Embryonic facial prominence (tissue), 1 donor: ENCODE measurements at regions not wholly inside any gene's neighbourhood (a gene's known extent, or its start where the extent isn't known, plus 50 kb on each side); places are given as distances from the start of the nearest gene placed in this dataset.
"Not testable (repeated sequence)": the region's sequence is repeated elsewhere in the genome, so short reads cannot be mapped to it uniquely, and the experiment has no call there.

Experiments used
- DNase-seq: peaks from one replicate; pipeline ENCODE4 v3.0.0-alpha.2; 2016; ENCODE audit errors: extremely low spot score

GRCh38 chr6:48735846-48736245 lies 624.8 kb upstream of the PTCHD4 start:
- DNase-seq: no peak

- no peak for DNase-seq
Observed at GRCh38 chr6:48733581-48733980, 622.6 kb upstream of the PTCHD4 start.

GRCh38 chr6:48714699-48715098 lies 603.7 kb upstream of the PTCHD4 start:
- DNase-seq: no peak

GRCh38 chr6:48714250-48714649 lies 603.3 kb upstream of the PTCHD4 start:
- no peak for DNase-seq

- no peak for DNase-seq
Observed at GRCh38 chr6:48713612-48714011, 602.6 kb upstream of the PTCHD4 start.

- DNase-seq: no peak
Observed at GRCh38 chr6:48706310-48706709, 595.3 kb upstream of the PTCHD4 start.

GRCh38 chr6:48701572-48701971 lies 590.6 kb upstream of the PTCHD4 start:
- DNase-seq: no peak

- no peak for DNase-seq
Observed at GRCh38 chr6:48695872-48696271, 584.9 kb upstream of the PTCHD4 start.

GRCh38 chr6:48691420-48691819 lies 580.4 kb upstream of the PTCHD4 start:
- no peak for DNase-seq

- DNase-seq: no peak
Observed at GRCh38 chr6:48689498-48689897, 578.5 kb upstream of the PTCHD4 start.

- no peak for DNase-seq
Observed at GRCh38 chr6:48678390-48678789, 567.4 kb upstream of the PTCHD4 start.

GRCh38 chr6:48671505-48671904 lies 560.5 kb upstream of the PTCHD4 start:
- DNase-seq: no peak

GRCh38 chr6:48670546-48670945 lies 559.5 kb upstream of the PTCHD4 start:
- DNase-seq: no peak

GRCh38 chr6:48667797-48668196 lies 556.8 kb upstream of the PTCHD4 start:
- DNase-seq: no peak

GRCh38 chr6:48664826-48665225 lies 553.8 kb upstream of the PTCHD4 start:
- no peak for DNase-seq

GRCh38 chr6:48658915-48659314 lies 547.9 kb upstream of the PTCHD4 start:
- no peak for DNase-seq

GRCh38 chr6:48641544-48641943 lies 530.5 kb upstream of the PTCHD4 start:
- DNase-seq: no peak

GRCh38 chr6:48638796-48639195 lies 527.8 kb upstream of the PTCHD4 start:
- DNase-seq: not testable (repeated sequence)

- DNase-seq: no peak
Observed at GRCh38 chr6:48630511-48630910, 519.5 kb upstream of the PTCHD4 start.

GRCh38 chr6:48628316-48628715 lies 517.3 kb upstream of the PTCHD4 start:
- peak; percentile 27 for DNase-seq

- DNase-seq: no peak
Observed at GRCh38 chr6:48626421-48626820, 515.4 kb upstream of the PTCHD4 start.

GRCh38 chr6:48624631-48625030 lies 513.6 kb upstream of the PTCHD4 start:
- DNase-seq: no peak

GRCh38 chr6:48619771-48620170 lies 508.8 kb upstream of the PTCHD4 start:
- no peak for DNase-seq

- DNase-seq: no peak
Observed at GRCh38 chr6:48615041-48615440, 504.0 kb upstream of the PTCHD4 start.

GRCh38 chr6:48614326-48614725 lies 503.3 kb upstream of the PTCHD4 start:
- no peak for DNase-seq
